Mucosa of descending colon (tissue), 3 donors: ENCODE measurements at regions not wholly inside any gene's neighbourhood (a gene's known extent, or its start where the extent isn't known, plus 50 kb on each side); places are given as distances from the start of the nearest gene placed in this dataset.
"Not testable (repeated sequence)": the region's sequence is repeated elsewhere in the genome, so short reads cannot be mapped to it uniquely, and the experiment has no call there.

ENCODE experiments used
- ATAC-seq: fragments of 200-7000 bp; cut with Tn5 transposase; one replicate; pipeline ENCODE4 v1.9.1; 2020; ENCODE audit warnings: mild to moderate bottlenecking, moderate library complexity
- DNase-seq, 3 donors: peaks; one replicate each; pipeline ENCODE4 v3.0.0-alpha.2; 2020
- H3K36me3 ChIP-seq: fragments of 200-600 bp; one replicate; pipeline ENCODE4 v1.8.0; 2021; ENCODE audit warnings: low read depth, mild to moderate bottlenecking
- H3K4me1 ChIP-seq: fragments of 200-600 bp; one replicate; pipeline ENCODE4 v1.8.0; 2021; ENCODE audit warnings: low read depth, mild to moderate bottlenecking
- H3K4me3 ChIP-seq: fragments of 200-600 bp; one replicate; pipeline ENCODE4 v1.8.0; 2021; ENCODE audit warnings: mild to moderate bottlenecking
- H3K9me3 ChIP-seq: fragments of 200-600 bp; one replicate; pipeline ENCODE4 v1.8.0; 2021; ENCODE audit warnings: mild to moderate bottlenecking
- CTCF ChIP-seq: fragments of 200-600 bp; IDR thresholded peaks from one replicate; pipeline ENCODE4 v1.8.0; 2022; ENCODE audit warnings: antibody characterized with exemption, mild to moderate bottlenecking
- intact Hi-C, 2 donors: fragments of 100-400 bp; cut with DNase I in 1 of 2; cut with micrococcal nuclease in 1 of 2; formaldehyde crosslinking; loops; one replicate each; pipeline versions ENCODE4 v1.11.0 to v1.11.1; 2022; cut with DNase I, micrococcal nuclease
- donor health status: DM: no; HTN: no; CAD: no; lungs with moderate emphysema.
- donor health status: DM: no; HTN: no; CAD: no.
- donor health status: DM: no; HTN: yes; CAD: no.

GRCh38 chr5:117732264-117732663 lies 1157.6 kb upstream of the SEMA6A start:
- no peaks in the 10 kb centered on the region for H3K36me3 ChIP-seq
- no peak for DNase-seq
- intact Hi-C loops, result no loop called here
- no peak for ATAC-seq
- TF ChIP-seq CTCF, result no peak
- H3K9me3 ChIP-seq, result no peaks in the 10 kb centered on the region
- H3K4me1 ChIP-seq, result no peaks in the 10 kb centered on the region
- H3K4me3 ChIP-seq, result no peak overlapping the region

GRCh38 chr5:117731446-117731845 lies 1156.8 kb upstream of the SEMA6A start:
- intact Hi-C loops, result no loop called here

GRCh38 chr5:117720784-117721183 lies 1146.2 kb upstream of the SEMA6A start:
- ATAC-seq, H3K4me1 ChIP-seq, DNase-seq, H3K4me3 ChIP-seq, H3K36me3 ChIP-seq, intact Hi-C loops, H3K9me3 ChIP-seq: not testable (repeated sequence)

More at GRCh38 chr5:117731446-117731845, 1156.8 kb upstream of the SEMA6A start:
- Histone ChIP-seq H3K36me3 (no peaks in the 10 kb centered on the region), H3K4me1 (no peaks in the 10 kb centered on the region), H3K4me3 (no peak overlapping the region), H3K9me3 (no peaks in the 10 kb centered on the region)
- ATAC-seq (no peak), DNase-seq (no peak)
- TF ChIP-seq CTCF, result no peak

GRCh38 chr5:117719413-117719812 lies 1144.8 kb upstream of the SEMA6A start:
- no peaks in the 10 kb centered on the region for H3K4me1 ChIP-seq
- DNase-seq (no peak), ATAC-seq (no peak)
- TF ChIP-seq CTCF, result no peak
- H3K9me3 ChIP-seq, result peaks cover 19% of the 10 kb centered on the region
- H3K4me3 ChIP-seq, result no peak overlapping the region
- no peaks in the 10 kb centered on the region for H3K36me3 ChIP-seq
- intact Hi-C loops, result no loop called here

- no peak for DNase-seq
- no peak overlapping the region for H3K4me3 ChIP-seq
- no peaks in the 10 kb centered on the region for H3K36me3 ChIP-seq
- TF ChIP-seq CTCF, result no peak
- H3K9me3 ChIP-seq, result peaks cover 54% of the 10 kb centered on the region
- no peak for ATAC-seq
- no peaks in the 10 kb centered on the region for H3K4me1 ChIP-seq
- intact Hi-C loops, result no loop called here
Observed at GRCh38 chr5:117713585-117714198, 1139.1 kb upstream of the SEMA6A start.

- no peak for ATAC-seq
- no peaks in the 10 kb centered on the region for H3K9me3 ChIP-seq
- intact Hi-C loops, result no loop called here
Observed at GRCh38 chr5:117701062-117701461, 1126.4 kb upstream of the SEMA6A start.

More at GRCh38 chr5:117701062-117701461, 1126.4 kb upstream of the SEMA6A start:
- TF ChIP-seq CTCF, result no peak
- no peak overlapping the region for H3K4me3 ChIP-seq
- H3K36me3 ChIP-seq, result no peaks in the 10 kb centered on the region
- H3K4me1 ChIP-seq, result no peaks in the 10 kb centered on the region
- no peak for DNase-seq
